Lower lobe of right lung (tissue), 2 donors: ENCODE measurements at regions not wholly inside any gene's neighbourhood (a gene's known extent, or its start where the extent isn't known, plus 50 kb on each side); places are given as distances from the start of the nearest gene placed in this dataset.
A peak's percentile ranks its signal among the peaks of the same experiment; 100 is the strongest.
"Not testable (repeated sequence)": the region's sequence is repeated elsewhere in the genome, so short reads cannot be mapped to it uniquely, and the experiment has no call there.

Experiments used
- ATAC-seq, 2 donors: fragments of 200-7000 bp; cut with Tn5 transposase; one replicate each; pipeline ENCODE4 v1.9.1; 2020 to 2022; ENCODE audit warnings: mild to moderate bottlenecking in 2 of 2, moderate library complexity in 2 of 2
- DNase-seq: peaks from one replicate; pipeline ENCODE4 v3.0.0-alpha.2; 2020
- H3K27ac ChIP-seq: fragments of 200-600 bp; one replicate; pipeline ENCODE4 v1.8.0; 2022
- H3K27me3 ChIP-seq: fragments of 200-600 bp; one replicate; pipeline ENCODE4 v1.8.0; 2022; ENCODE audit warnings: low read depth
- H3K36me3 ChIP-seq: fragments of 200-600 bp; one replicate; pipeline ENCODE4 v1.8.0; 2022; ENCODE audit warnings: mild to moderate bottlenecking
- H3K4me1 ChIP-seq: fragments of 200-600 bp; one replicate; pipeline ENCODE4 v1.8.0; 2022
- H3K4me3 ChIP-seq: fragments of 200-600 bp; one replicate; pipeline ENCODE4 v1.8.0; 2022; ENCODE audit warnings: mild to moderate bottlenecking
- H3K9me3 ChIP-seq: fragments of 200-600 bp; one replicate; pipeline ENCODE4 v1.8.0; 2022
- CTCF ChIP-seq: fragments of 200-600 bp; IDR thresholded peaks from one replicate; pipeline ENCODE4 v1.8.0; 2022; ENCODE audit warnings: antibody characterized with exemption, mild to moderate bottlenecking
- intact Hi-C: fragments of 100-400 bp; cut with DNase I; formaldehyde crosslinking; loops from one replicate; pipeline ENCODE4 v1.11.0; 2022
- donor health status: DM: no; HTN: yes; CAD: no; lungs with severe emphysema.

GRCh38 chr7:57740126-57740525 is 290.1 kb downstream of the ZNF716 start:
- intact Hi-C loops, H3K36me3 ChIP-seq, H3K4me1 ChIP-seq, H3K4me3 ChIP-seq, H3K27ac ChIP-seq, H3K9me3 ChIP-seq, ATAC-seq, H3K27me3 ChIP-seq, DNase-seq: not testable (repeated sequence)

- intact Hi-C loops, result no loop called here
- DNase-seq (no peak), ATAC-seq (no peak)
- TF ChIP-seq CTCF, result no peak
- H3K36me3 ChIP-seq, result no peaks in the 10 kb centered on the region
- no peaks in the 10 kb centered on the region for H3K4me1 ChIP-seq
- no peak overlapping the region for H3K27ac ChIP-seq
- no peaks in the 10 kb centered on the region for H3K27me3 ChIP-seq
- H3K9me3 ChIP-seq, result no peaks in the 10 kb centered on the region
- no peak overlapping the region for H3K4me3 ChIP-seq
Measured at GRCh38 chr7:57769131-57769530, 319.2 kb downstream of the ZNF716 start.

GRCh38 chr7:57769958-57770357 is 320.0 kb downstream of the ZNF716 start:
- H3K4me3 ChIP-seq, result no peak overlapping the region
- no peak for DNase-seq
- H3K9me3 ChIP-seq, result no peaks in the 10 kb centered on the region
- H3K4me1 ChIP-seq, result no peaks in the 10 kb centered on the region
- no peaks in the 10 kb centered on the region for H3K36me3 ChIP-seq
- no peak overlapping the region for H3K27ac ChIP-seq
- TF ChIP-seq CTCF, result no peak
- peak in 1 of 2 donors; percentile 17 for ATAC-seq
- H3K27me3 ChIP-seq, result no peaks in the 10 kb centered on the region
- intact Hi-C loops, result no loop called here

GRCh38 chr7:57772126-57772924 is 322.3 kb downstream of the ZNF716 start:
- Histone ChIP-seq H3K27me3 (no peaks in the 10 kb centered on the region), H3K36me3 (no peaks in the 10 kb centered on the region), H3K4me3 (no peak overlapping the region), H3K4me1 (no peaks in the 10 kb centered on the region), H3K27ac (no peak overlapping the region), H3K9me3 (no peaks in the 10 kb centered on the region)
- TF ChIP-seq CTCF, result no peak
- ATAC-seq (peak in 1 of 2 donors; percentile 26), DNase-seq (no peak)
- intact Hi-C loops, result no loop called here

- Histone ChIP-seq H3K4me3 (no peak overlapping the region), H3K27ac (no peak overlapping the region), H3K36me3 (no peaks in the 10 kb centered on the region), H3K4me1 (no peaks in the 10 kb centered on the region), H3K27me3 (no peaks in the 10 kb centered on the region), H3K9me3 (no peaks in the 10 kb centered on the region)
- no peak for TF ChIP-seq CTCF
- intact Hi-C loops, result no loop called here
- DNase-seq (no peak), ATAC-seq (no peak)
Measured at GRCh38 chr7:57774300-57774699, 324.3 kb downstream of the ZNF716 start.

GRCh38 chr7:57775396-57776088 is 325.6 kb downstream of the ZNF716 start:
- no peak for DNase-seq
- Histone ChIP-seq H3K27ac (no peak overlapping the region), H3K27me3 (no peaks in the 10 kb centered on the region), H3K36me3 (no peaks in the 10 kb centered on the region), H3K9me3 (no peaks in the 10 kb centered on the region), H3K4me3 (no peak overlapping the region), H3K4me1 (no peaks in the 10 kb centered on the region)
- no peak for TF ChIP-seq CTCF
- no peak for ATAC-seq
- intact Hi-C loops, result no loop called here

GRCh38 chr7:57776136-57776856 is 326.3 kb downstream of the ZNF716 start:
- H3K27me3 ChIP-seq, H3K36me3 ChIP-seq, DNase-seq, ATAC-seq, intact Hi-C loops, H3K4me3 ChIP-seq, H3K4me1 ChIP-seq, H3K27ac ChIP-seq, H3K9me3 ChIP-seq: not testable (repeated sequence)
